Dermis blood vessel endothelial cell (primary cell): ENCODE measurements at regions not wholly inside any gene's neighbourhood (a gene's known extent, or its start where the extent isn't known, plus 50 kb on each side); places are given as distances from the start of the nearest gene placed in this dataset.

Source experiments
- DNase-seq: peaks from one replicate; pipeline ENCODE4 v3.0.0; 2010

DNA sequence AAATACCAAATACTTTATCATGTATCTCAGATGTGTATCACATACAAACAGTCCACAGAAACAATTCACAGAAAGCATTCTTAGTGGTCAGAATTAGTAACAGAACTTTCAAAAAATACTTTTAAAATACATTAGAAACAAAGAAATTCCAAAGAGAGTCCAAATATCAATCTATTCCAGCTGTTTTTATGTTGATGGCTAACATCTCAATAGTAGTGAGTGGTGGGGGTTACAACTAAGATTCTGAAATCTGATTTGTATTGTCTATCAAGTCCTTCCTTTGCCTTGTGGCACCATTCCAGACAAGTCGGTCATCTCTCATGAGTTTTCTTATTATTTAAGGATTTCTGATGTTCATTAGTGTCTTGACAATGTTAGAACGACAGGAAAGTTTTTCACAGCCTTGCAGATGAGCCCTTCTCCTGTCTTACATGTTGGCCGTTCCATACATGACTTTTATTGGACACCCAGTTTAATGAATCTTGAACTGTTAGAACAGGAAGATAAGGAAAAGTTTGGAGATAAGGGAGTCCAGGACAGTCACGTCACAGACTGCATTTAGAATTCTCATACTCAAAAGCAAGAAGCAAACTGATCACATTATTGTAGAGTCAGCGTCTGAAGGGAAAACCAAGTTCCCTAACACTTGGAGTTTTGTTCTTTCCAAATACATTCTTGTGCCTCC, 410.3 kb downstream of the PID1 start:
- no peak for DNase-seq

DNA sequence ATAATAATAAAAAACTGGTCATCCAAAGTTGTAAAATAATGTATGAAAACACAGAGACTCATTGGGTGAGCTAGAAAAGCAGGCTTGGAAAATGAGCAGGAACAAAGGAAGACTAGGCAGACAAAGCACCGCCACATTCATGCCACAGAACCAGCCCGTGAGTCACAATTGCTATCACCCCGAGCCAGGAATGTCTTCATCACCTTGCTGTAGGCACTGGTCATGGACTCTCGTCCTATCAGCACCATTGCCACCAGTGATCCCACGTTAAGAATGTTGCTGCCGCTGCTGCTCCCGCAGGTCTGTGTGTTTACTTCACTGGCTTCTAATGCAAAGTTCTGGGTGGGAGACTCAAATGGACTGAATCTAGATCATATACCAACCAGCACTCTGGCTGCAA, 417.9 kb downstream of the PID1 start:
- no peak for DNase-seq

GRCh38 chr2:228848638-228849037, 422.4 kb downstream of the PID1 start:
- no peak for DNase-seq

DNA sequence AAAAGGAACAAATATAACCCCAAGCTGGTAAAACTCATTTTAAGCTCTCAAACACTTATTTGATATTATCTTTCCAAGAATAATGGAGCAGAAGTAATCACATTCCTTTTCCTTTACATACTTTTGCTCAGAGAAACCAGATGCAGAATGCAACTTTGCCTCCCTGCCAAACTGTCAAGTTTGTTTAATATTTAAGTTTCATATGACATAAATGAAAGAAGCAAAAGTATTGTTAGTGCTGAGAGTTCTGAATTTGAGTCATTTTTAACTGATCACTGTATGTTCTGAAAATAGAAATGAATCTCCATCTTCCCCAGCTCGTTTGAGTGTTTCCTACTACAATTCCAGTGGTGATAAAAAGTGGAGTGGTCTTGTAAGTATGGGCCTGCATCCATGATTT, 423.4 kb downstream of the PID1 start:
- DNase-seq, result no peak

DNA sequence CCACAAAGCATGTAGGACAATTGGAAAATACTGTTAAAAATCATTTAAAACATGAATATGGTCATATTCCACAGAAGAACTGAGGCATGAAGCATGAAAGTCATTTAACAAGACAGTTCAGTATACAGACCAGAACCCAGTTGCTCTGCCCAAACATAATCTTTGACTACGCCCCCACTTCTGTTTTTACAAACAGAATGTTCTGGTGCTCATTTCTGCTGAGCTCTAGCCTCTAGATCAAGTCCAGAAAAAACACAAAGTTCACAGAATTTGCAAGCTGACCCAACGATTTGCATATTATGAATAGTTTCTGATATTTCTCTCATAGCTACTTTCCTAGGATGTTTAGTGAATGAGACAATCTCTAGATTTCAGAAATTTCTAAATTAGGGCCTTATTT, 424.9 kb downstream of the PID1 start:
- no peak for DNase-seq

DNA sequence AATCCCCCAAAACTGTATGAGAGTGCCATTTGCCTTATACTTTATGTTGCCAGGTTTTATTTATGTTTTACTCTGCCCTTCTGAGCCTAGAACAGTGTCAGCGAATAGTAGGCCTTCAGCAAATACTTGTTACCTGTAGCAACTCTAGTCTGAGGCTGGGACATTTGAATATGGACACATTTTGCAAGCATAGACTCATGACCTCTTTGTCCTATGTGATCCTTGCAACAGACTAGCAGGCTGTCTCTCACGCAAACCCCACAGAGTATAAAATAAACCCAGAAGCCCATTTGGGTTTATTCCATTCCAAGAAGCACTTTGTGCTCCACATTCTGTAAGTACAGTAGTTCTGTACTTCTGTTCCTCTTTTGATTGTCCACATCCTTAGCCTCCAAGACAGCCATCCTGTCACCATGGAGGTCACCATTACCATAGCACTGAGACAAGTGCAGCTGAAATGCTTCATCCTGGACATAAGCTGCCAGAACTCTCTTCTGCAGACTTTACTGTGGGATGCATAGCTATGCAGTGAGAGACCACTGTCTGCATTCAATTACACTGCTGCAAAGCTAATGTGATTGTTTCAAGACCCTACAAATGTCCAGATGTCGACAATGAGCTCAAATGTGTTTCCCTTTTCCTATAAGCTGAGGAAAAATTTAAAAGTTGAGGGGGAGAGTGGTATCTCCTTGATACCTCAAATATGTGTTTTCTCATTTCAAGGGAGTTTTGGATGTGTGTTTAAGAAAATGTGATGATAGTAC, 425.7 kb downstream of the PID1 start:
- no peak for DNase-seq

- no peak for DNase-seq
These were observed 429.2 kb downstream of the PID1 start for GRCh38 chr2:228841877-228842276.

GRCh38 chr2:228841475-228841874, 429.6 kb downstream of the PID1 start:
- no peak for DNase-seq

- no peak for DNase-seq
These were observed 430.4 kb downstream of the PID1 start for GRCh38 chr2:228840743-228841114.

- no peak for DNase-seq
These were observed 430.9 kb downstream of the PID1 start for GRCh38 chr2:228840113-228840742.

- no peak for DNase-seq
These were observed 431.6 kb downstream of the PID1 start for GRCh38 chr2:228839421-228839876.

DNA sequence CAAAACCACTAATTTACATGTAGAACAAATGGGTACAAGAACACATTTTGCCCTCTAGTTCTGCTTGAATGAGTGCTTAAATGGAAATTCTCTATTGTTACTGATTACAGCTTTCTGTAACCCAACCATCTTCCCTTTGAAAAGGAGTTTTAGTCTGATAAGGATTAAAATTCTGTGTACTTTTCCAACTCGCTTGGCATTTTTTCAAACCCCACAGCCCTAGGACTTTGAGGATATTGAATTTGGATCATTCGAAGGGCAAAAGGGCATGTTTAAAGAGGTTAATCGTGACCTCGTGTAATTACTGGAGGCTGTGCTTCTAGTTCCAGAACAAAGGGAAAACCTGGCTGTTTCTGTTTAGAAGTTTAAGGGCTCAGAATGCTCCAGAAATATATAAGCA, 432.3 kb downstream of the PID1 start:
- DNase-seq, result no peak

DNA sequence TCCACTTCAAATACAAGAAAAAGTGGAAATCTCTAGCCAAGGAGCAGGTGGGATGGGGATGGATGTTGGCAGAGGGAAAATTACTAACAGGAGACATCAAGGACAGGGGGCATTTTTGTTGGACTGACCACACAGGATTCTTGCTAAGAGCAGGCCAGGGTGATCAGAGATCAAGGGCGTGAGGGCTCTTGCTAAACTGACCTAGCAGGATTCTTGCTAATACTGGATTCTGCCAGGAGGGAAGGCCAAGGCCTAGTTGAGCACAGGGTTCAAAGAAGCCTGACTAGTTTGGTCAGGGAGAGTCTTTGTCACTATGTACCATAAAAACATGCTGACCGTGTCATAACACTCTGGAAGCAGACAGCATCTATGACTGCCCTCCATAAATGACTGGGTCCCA, 442.7 kb downstream of the PID1 start:
- no peak for DNase-seq

DNA sequence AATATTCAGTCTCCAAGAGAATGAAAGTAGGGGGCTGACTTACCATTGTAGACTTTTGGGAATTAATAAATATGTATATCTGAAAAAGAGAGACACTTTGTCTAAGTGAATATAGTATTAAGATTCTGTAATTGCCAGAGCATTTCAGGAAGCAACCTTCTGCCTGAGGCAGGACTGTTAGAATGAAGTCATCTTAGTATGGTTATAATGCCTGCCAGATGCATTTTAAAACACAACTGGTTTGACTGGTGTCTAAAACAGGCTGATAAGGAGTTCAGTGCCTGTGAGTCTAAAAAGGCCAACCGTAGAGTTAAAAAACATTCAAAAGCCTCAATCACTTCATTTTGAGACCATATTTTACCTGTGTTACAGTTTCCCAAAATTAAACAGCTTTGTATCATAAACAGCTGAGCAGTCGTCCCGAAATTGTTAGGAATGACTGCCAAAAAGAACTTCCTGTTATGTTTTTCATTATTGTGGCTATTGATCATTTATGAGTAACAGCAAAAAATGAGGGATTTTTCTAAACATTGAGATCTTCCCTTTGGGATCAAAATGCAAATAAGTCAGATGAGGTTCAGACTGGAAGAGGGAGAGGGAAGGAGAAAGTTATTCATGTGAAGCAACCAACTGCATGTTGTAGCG, 443.9 kb downstream of the PID1 start:
- no peak for DNase-seq

- DNase-seq, result no peak
These were observed 451.4 kb downstream of the PID1 start for GRCh38 chr2:228819701-228820100.

- no peak for DNase-seq
These were observed 468.7 kb downstream of the PID1 start for GRCh38 chr2:228802181-228803071.

DNA sequence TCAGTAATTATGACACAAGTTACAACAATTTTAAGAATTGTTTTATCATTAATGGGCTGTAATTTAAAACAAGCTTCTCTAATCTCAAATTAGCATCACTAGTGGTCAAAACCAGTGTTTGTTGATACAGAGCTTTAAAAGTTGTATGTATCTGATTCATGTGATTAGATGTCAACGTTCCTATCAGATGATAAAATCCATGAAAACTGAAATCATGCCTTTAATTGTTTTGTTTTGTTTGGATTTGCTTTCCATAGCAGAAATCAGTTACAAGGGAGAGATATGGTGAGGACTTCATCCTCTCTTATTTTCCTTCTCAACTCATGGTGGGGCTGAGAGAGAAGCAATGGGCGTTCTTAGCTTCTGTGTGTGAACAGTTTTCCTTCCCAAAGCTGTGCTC, 469.6 kb downstream of the PID1 start:
- no peak for DNase-seq

DNA sequence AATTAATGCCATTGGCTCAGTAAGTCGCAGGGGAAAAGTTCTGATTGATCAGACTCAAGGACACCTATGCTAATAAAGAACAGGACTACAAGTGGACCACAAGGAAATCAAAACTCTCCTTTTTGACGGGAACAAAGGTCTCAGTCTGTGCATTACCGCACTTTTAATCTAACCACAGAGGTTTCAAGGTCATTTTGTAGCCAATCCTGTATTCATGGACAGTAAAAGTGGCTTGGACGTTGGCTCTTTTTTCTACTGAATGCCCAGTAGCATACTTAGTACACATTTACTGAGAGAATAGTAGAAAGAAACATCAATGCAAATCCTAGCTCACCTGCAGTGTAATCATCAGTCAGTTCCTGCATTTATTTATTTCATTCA, 471.9 kb downstream of the PID1 start:
- DNase-seq, result no peak

GRCh38 chr2:228798458-228799207, 472.5 kb downstream of the PID1 start:
- DNase-seq, result no peak

- DNase-seq, result no peak
These were observed 474.7 kb downstream of the PID1 start for GRCh38 chr2:228796386-228796785.

GRCh38 chr2:228793116-228793515, 478.0 kb downstream of the PID1 start:
- DNase-seq, result no peak

- no peak for DNase-seq
These were observed 484.2 kb downstream of the PID1 start for GRCh38 chr2:228786901-228787300.
